Mesenchymal stem cell (in vitro differentiated cells and primary cell): ENCODE measurements at regions not wholly inside any gene's neighbourhood (a gene's known extent, or its start where the extent isn't known, plus 50 kb on each side); places are given as distances from the start of the nearest gene placed in this dataset.

Experiments used
- DNase-seq: peaks from one replicate; pipeline ENCODE4 v3.0.0-alpha.2; 2013
- H2AFZ ChIP-seq: one replicate; pipeline ENCODE4 v1.6.1; 2013; ENCODE audit warnings: low read depth, mild to moderate bottlenecking, control low read depth, inconsistent platforms, low read length, moderate library complexity
- H2AK5ac ChIP-seq: 2 replicates; pipeline ENCODE4 v1.6.1; 2013; ENCODE audit warnings: low read length, moderate library complexity, mild to moderate bottlenecking, inconsistent platforms; ENCODE audit not compliant: severe bottlenecking
- H2BK120ac ChIP-seq: one replicate; pipeline ENCODE4 v1.6.1; 2013; ENCODE audit warnings: low read depth, mild to moderate bottlenecking, inconsistent platforms, low read length, moderate library complexity
- H2BK12ac ChIP-seq, 2 experiments: one replicate each; pipeline ENCODE4 v1.6.1; 2013; ENCODE audit warnings: inconsistent platforms in 2 of 2, low read length in 2 of 2, mild to moderate bottlenecking in 2 of 2, moderate library complexity in 2 of 2, control low read depth in 1 of 2
- H2BK15ac ChIP-seq: one replicate; pipeline ENCODE4 v1.6.1; 2013; ENCODE audit warnings: mild to moderate bottlenecking, low read depth, inconsistent platforms; ENCODE audit not compliant: poor library complexity, severe bottlenecking
- H2BK5ac ChIP-seq: 2 replicates; pipeline ENCODE4 v1.6.1; 2013; ENCODE audit warnings: low read depth, mild to moderate bottlenecking, low read length, control low read depth, inconsistent platforms; ENCODE audit not compliant: poor library complexity, severe bottlenecking
- H3K14ac ChIP-seq, 2 experiments: one replicate each; pipeline ENCODE4 v1.6.1; 2013; ENCODE audit warnings: inconsistent platforms in 2 of 2, low read length in 2 of 2, control low read depth in 1 of 2, mild to moderate bottlenecking in 1 of 2, moderate library complexity in 1 of 2
- H3K18ac ChIP-seq, 2 experiments: one replicate each; pipeline ENCODE4 v1.6.1; 2013; ENCODE audit warnings: inconsistent platforms in 2 of 2, low read length in 2 of 2, control low read depth in 1 of 2, low read depth in 1 of 2, mild to moderate bottlenecking in 1 of 2
- H3K23ac ChIP-seq, 2 experiments: one replicate each; pipeline ENCODE4 v1.6.1; 2013; ENCODE audit warnings: inconsistent platforms in 2 of 2, low read length in 2 of 2, mild to moderate bottlenecking in 2 of 2, moderate library complexity in 2 of 2, control low read depth in 1 of 2
- H3K27ac ChIP-seq: 2 replicates; pipeline ENCODE4 v1.5.1; 2013; ENCODE audit warnings: mild to moderate bottlenecking, moderate library complexity, low read length, control low read depth, inconsistent platforms; ENCODE audit not compliant: poor library complexity, severe bottlenecking
- H3K27me3 ChIP-seq, 2 experiments: 2 replicates each; pipeline versions ENCODE4 v1.6.1 to v1.7.0; 2013; ENCODE audit warnings: low read length in 2 of 2, mild to moderate bottlenecking in 2 of 2, moderate library complexity in 2 of 2, control low read depth in 1 of 2, inconsistent platforms in 1 of 2; ENCODE audit not compliant: control insufficient read depth in 1 of 2, insufficient read depth in 1 of 2
- H3K36me3 ChIP-seq, 2 experiments: 2 replicates each; pipeline versions ENCODE4 v1.6.1 to v1.7.0; 2013; ENCODE audit warnings: low read length in 2 of 2, control low read depth in 1 of 2, inconsistent platforms in 1 of 2, low read depth in 1 of 2, mild to moderate bottlenecking in 1 of 2; ENCODE audit not compliant: insufficient read depth in 2 of 2, control insufficient read depth in 1 of 2
- H3K4ac ChIP-seq, 2 experiments: one replicate each; pipeline ENCODE4 v1.6.1; 2013; ENCODE audit warnings: inconsistent platforms in 2 of 2, low read length in 2 of 2, mild to moderate bottlenecking in 2 of 2, moderate library complexity in 2 of 2, control low read depth in 1 of 2, low read depth in 1 of 2
- H3K4me1 ChIP-seq: 2 replicates; pipeline ENCODE4 v1.6.1; 2013; ENCODE audit warnings: low read depth, low read length, control low read depth; ENCODE audit not compliant: control insufficient read depth, insufficient read depth
- H3K4me2 ChIP-seq: 2 replicates; pipeline ENCODE4 v1.6.1; 2013; ENCODE audit warnings: low read length, mild to moderate bottlenecking, inconsistent platforms; ENCODE audit not compliant: poor library complexity, severe bottlenecking
- H3K4me3 ChIP-seq, 2 experiments: 2 replicates each; pipeline versions ENCODE4 v1.5.1 to v1.7.0; 2013; ENCODE audit warnings: low read length in 2 of 2, mild to moderate bottlenecking in 2 of 2, control low read depth in 1 of 2, low read depth in 1 of 2; ENCODE audit not compliant: insufficient read depth in 1 of 2
- H3K79me1 ChIP-seq: replicated peaks from 2 replicates; pipeline ENCODE4 v1.6.1; 2013; ENCODE audit warnings: mild to moderate bottlenecking, control low read depth, low read length, inconsistent platforms; ENCODE audit not compliant: poor library complexity, severe bottlenecking
- H3K9ac ChIP-seq: 2 replicates; pipeline ENCODE4 v1.7.0; 2013; ENCODE audit warnings: mild to moderate bottlenecking, low read length, moderate library complexity
- H3K9me3 ChIP-seq: 2 replicates; pipeline ENCODE4 v1.7.0; 2013; ENCODE audit warnings: mild to moderate bottlenecking, low read length; ENCODE audit not compliant: control insufficient read depth
- H4K8ac ChIP-seq: one replicate; pipeline ENCODE4 v1.6.1; 2013; ENCODE audit warnings: inconsistent platforms, mild to moderate bottlenecking, low read length, moderate library complexity
- H4K91ac ChIP-seq: one replicate; pipeline ENCODE4 v1.6.1; 2013; ENCODE audit warnings: mild to moderate bottlenecking, low read length, inconsistent platforms
- WGBS: methylation state at CpG from one replicate; pipeline ENCODE4 v1.1.7; 2013; ENCODE audit warnings: mixed read lengths; 5-methylcytosine and 5-hydroxymethylcytosine counted together

DNA sequence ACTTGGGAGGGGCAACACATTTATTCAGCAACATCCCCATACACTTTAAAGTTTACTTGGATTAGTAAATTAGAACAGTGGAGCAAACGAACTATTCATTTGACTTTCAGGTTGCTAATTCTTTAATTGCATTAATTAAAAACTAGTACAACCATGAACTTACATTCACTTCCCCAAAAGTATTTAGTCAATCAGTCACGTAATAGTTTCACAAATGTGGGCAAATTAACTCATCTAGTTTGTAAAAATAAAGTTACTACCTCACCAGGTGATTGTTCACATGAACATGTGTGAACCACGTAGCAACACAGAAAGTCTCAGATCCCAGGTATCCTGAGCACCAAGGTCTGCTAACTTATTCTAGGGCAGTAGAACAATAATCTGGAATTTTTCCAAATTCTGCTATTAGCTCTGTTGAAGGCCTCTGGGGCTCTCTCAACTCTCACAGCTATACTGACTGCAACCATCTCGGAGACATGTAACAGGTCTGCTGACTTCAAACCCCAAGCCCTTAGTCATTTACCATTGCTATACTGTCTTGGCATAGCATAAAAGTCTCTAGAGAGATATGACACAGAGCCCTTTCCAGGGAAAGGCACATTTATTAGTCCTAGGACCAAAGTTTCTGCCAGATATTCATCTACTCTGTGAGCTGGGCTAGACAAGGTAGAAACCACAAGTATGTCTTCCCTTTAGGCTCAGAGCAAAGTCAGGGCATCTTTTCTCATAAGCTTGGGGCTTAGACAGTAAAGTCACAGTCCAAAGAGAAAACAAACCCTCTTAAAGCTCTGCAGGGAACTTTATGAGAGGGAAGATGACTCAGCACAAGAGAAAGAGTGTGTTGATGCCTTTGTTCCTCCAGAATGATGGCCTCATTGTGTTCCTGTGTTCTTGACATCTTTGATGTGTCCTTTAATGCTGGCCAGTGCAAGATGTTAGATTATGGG lies 50.9 kb upstream of the CCDC28A start:
- Histone ChIP-seq H3K14ac (no peak overlapping the region), H3K27me3 (no peaks in the 10 kb centered on the region), H4K91ac (peak overlapping the region; percentile 64), H3K4me1 (no peaks in the 10 kb centered on the region), H2BK120ac (peak overlapping the region; percentile 75), H2AFZ (no peak overlapping the region), H2BK12ac (peak overlapping the region in 1 of 2 experiments; percentile 97), H3K23ac (no peak overlapping the region), H3K4me2 (no peak overlapping the region), H3K9me3 (no peaks in the 10 kb centered on the region), H3K27ac (peak overlapping the region; percentile 72), H2BK15ac (no peak overlapping the region), H2AK5ac (peak overlapping the region; percentile 37), H3K9ac (no peak overlapping the region), H3K36me3 (no peaks in the 10 kb centered on the region), H2BK5ac (no peak overlapping the region), H3K4ac (peak overlapping the region in 1 of 2 experiments; percentile 93), H3K79me1 (no peaks in the 10 kb centered on the region), H4K8ac (peak overlapping the region; percentile 45), H3K4me3 (no peak overlapping the region), H3K18ac (peak overlapping the region; percentile 37 to 90)
- peak; percentile 91 for DNase-seq
- WGBS = 81% methylated on average over 4 of the region's 4 CpGs
